Inflammatory macrophage (primary cell): ENCODE measurements at regions not wholly inside any gene's neighbourhood (a gene's known extent, or its start where the extent isn't known, plus 50 kb on each side); places are given as distances from the start of the nearest gene placed in this dataset.

Experiments
- DNase-seq, 2 donors: peaks; one replicate each; pipeline ENCODE4 v3.0.0-alpha.2; 2020 to 2022

GRCh38 chr20:22744341-22745193 is 160.2 kb upstream of the FOXA2 start:
- DNase-seq = no peak

- DNase-seq = no peak
These were observed 160.8 kb upstream of the FOXA2 start for GRCh38 chr20:22745194-22745500.

GRCh38 chr20:22746957-22747356 is 162.6 kb upstream of the FOXA2 start:
- no peak for DNase-seq

GRCh38 chr20:22752324-22752723 is 168.0 kb upstream of the FOXA2 start:
- DNase-seq = no peak

- DNase-seq = no peak
These were observed 173.2 kb upstream of the FOXA2 start for GRCh38 chr20:22757424-22758183.

GRCh38 chr20:22758815-22759214 is 174.4 kb upstream of the FOXA2 start:
- no peak for DNase-seq

- no peak for DNase-seq
These were observed 178.3 kb upstream of the FOXA2 start for GRCh38 chr20:22762576-22763256.

GRCh38 chr20:22763257-22763906 is 179.0 kb upstream of the FOXA2 start:
- DNase-seq = no peak

GRCh38 chr20:22768266-22769178 is 184.2 kb upstream of the FOXA2 start:
- DNase-seq = no peak

- DNase-seq = no peak
These were observed 185.9 kb upstream of the FOXA2 start for GRCh38 chr20:22770241-22770800.

- no peak for DNase-seq
These were observed 187.3 kb upstream of the FOXA2 start for GRCh38 chr20:22771706-22772105.

- no peak for DNase-seq
These were observed 189.0 kb upstream of the FOXA2 start for GRCh38 chr20:22773344-22773743.

- DNase-seq = no peak
These were observed 190.9 kb upstream of the FOXA2 start for GRCh38 chr20:22775256-22775655.

- no peak for DNase-seq
These were observed 191.3 kb upstream of the FOXA2 start for GRCh38 chr20:22775671-22776139.

- no peak for DNase-seq
These were observed 192.0 kb upstream of the FOXA2 start for GRCh38 chr20:22776369-22776768.

GRCh38 chr20:22779878-22780277 is 195.5 kb upstream of the FOXA2 start:
- no peak for DNase-seq

GRCh38 chr20:22781869-22782268 is 197.5 kb upstream of the FOXA2 start:
- DNase-seq = no peak

GRCh38 chr20:22789676-22790075 is 205.3 kb upstream of the FOXA2 start:
- no peak for DNase-seq

GRCh38 chr20:22791396-22791795 is 207.0 kb upstream of the FOXA2 start:
- no peak for DNase-seq

- no peak for DNase-seq
These were observed 207.6 kb upstream of the FOXA2 start for GRCh38 chr20:22791877-22792525.

GRCh38 chr20:22794200-22794599 is 209.8 kb upstream of the FOXA2 start:
- DNase-seq = no peak
